Mesothelial cell of epicardium (in vitro differentiated cells): ENCODE measurements at regions not wholly inside any gene's neighbourhood (a gene's known extent, or its start where the extent isn't known, plus 50 kb on each side); places are given as distances from the start of the nearest gene placed in this dataset.
A peak's percentile ranks its signal among the peaks of the same experiment; 100 is the strongest.

Experiments
- DNase-seq, 2 experiments: peaks; one replicate each; pipeline ENCODE4 v3.0.0; 2021; ENCODE audit warnings: low spot score in 2 of 2; ENCODE audit not compliant: unreplicated experiment in 2 of 2
- H3K27ac Mint-ChIP-seq: 2 replicates; pipeline ENCODE4 v1.8.0; 2021; ENCODE audit warnings: mixed read lengths
- H3K27me3 Mint-ChIP-seq: 2 replicates; pipeline ENCODE4 v1.8.0; 2021; ENCODE audit warnings: low read depth, mixed read lengths
- H3K36me3 Mint-ChIP-seq: 2 replicates; pipeline ENCODE4 v1.8.0; 2021; ENCODE audit warnings: mixed read lengths
- H3K4me1 Mint-ChIP-seq: 2 replicates; pipeline ENCODE4 v1.8.0; 2021; ENCODE audit warnings: mixed read lengths
- H3K4me3 Mint-ChIP-seq: 2 replicates; pipeline ENCODE4 v1.8.0; 2021; ENCODE audit warnings: mild to moderate bottlenecking, moderate library complexity, mixed read lengths
- H3K9me3 Mint-ChIP-seq: 2 replicates; pipeline ENCODE4 v1.8.0; 2021; ENCODE audit warnings: mixed read lengths
- CTCF ChIP-seq: fragments of 200-600 bp; sonication (generic); IDR thresholded peaks from one replicate; pipeline ENCODE4 v1.5.0; 2021; ENCODE audit warnings: antibody characterized with exemption; ENCODE audit not compliant: unreplicated experiment

- H3K27ac Mint-ChIP-seq = peak overlapping the region; percentile 87
- peaks cover 49% of the 10 kb centered on the region for H3K4me1 Mint-ChIP-seq
- no peaks in the 10 kb centered on the region for H3K27me3 Mint-ChIP-seq
- no peak for DNase-seq
- no peak overlapping the region for H3K4me3 Mint-ChIP-seq
- TF ChIP-seq CTCF = no peak
- H3K36me3 Mint-ChIP-seq = peaks cover 7% of the 10 kb centered on the region
- peaks cover 15% of the 10 kb centered on the region for H3K9me3 Mint-ChIP-seq
These were observed 226.0 kb downstream of the DACT1 start for GRCh38 chr14:58863661-58864345.

DNA sequence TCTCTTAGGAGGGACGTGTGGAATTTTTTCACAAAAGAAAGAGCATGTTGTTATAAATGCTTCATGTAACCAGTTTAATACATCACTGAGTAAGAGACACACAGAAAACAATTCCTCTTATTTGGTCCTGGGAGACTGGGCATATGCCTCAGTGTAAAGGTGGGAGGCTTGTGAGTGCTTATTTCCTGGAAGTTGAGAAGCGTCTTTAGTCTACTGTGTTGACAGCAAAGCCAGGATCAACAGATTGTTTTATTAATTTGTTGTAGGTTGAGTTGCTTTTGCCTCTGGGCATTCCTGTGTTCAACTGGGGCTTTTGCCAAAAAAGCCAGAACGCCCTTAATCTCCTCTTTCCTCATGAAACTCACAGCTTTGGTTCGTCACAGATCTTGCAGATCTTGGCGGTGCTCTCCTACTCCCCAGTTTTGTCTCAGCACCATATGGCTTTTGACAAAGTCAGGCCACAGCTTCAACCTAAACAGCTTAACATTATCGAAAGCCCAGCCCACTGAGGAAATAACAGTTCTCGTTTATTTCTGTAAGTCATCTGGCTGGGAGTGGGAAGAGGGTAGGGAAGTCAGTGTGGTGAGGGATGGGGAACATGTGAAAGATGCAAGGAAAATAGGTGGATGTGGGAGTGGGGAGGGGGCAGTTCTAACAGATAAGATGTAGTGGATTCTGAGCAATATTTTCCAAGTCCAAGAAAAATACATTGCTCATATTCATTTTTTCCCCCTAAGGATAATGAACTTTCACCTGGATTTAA lies 227.2 kb downstream of the DACT1 start:
- Mint-ChIP-seq H3K4me1 (peaks cover 49% of the 10 kb centered on the region), H3K9me3 (peaks cover 6% of the 10 kb centered on the region), H3K27me3 (no peaks in the 10 kb centered on the region), H3K36me3 (no peaks in the 10 kb centered on the region), H3K27ac (peak overlapping the region; percentile 87), H3K4me3 (peak overlapping the region; percentile 2)
- DNase-seq = peak in 1 of 2 experiments; percentile 43
- no peak for TF ChIP-seq CTCF

DNA sequence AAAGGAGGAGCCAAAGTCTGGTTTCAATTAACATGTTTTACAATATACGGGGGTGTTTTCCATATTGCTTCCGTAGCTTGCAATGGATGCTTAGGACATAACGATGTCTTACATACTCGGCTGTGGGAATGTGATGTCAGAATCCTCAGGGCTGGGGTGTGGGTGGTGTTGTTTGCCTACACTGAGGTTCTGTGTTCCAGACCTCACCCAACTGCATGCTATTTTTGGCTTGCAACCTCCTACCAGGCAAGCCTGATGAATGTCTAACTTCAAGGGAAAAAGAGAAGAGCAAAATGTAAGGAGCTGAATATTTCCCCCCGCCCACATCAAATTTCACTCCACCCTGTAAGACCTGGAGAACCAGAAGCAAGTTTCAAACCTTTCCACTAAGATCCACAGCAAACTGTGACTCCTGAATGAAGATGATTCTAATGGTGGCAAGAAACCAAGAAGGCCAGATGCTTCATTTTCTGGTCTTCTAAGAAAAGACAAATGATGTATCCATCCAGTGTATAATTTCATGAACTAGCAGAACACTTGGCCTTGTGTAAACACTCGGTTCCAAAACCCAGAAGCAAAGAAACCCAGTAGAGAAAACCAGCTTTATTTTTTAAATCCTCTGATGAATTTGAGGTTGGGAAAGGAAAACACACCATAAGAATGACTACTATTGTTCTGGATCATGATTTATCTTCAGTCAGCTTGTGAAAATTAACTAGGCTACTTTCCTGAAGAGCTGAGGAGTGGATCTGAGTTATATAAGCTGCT lies 227.9 kb downstream of the DACT1 start:
- TF ChIP-seq CTCF = no peak
- peaks cover 49% of the 10 kb centered on the region for H3K4me1 Mint-ChIP-seq
- no peaks in the 10 kb centered on the region for H3K27me3 Mint-ChIP-seq
- peaks cover 6% of the 10 kb centered on the region for H3K9me3 Mint-ChIP-seq
- no peak overlapping the region for H3K4me3 Mint-ChIP-seq
- H3K27ac Mint-ChIP-seq = peak overlapping the region; percentile 87
- H3K36me3 Mint-ChIP-seq = no peaks in the 10 kb centered on the region
- no peak for DNase-seq

DNA sequence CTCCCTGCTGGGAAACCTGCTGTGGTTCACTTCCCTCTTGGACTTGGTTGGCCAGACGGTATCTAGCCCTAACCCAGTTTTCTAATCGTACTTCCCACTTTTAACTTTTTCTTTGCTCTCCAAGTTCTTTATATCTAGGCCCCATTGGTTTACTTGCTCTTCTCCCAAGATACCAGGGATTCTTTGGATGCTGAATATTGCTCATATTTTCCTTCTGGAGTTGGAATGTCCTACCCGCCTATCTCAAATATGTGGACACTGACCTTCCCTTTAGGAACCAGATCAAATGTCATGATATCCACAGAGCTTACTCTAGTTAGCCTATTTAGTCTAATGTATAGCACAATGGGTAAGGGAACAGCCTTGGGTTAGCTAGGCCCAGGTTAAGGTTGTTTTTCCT lies 228.6 kb downstream of the DACT1 start:
- Mint-ChIP-seq H3K36me3 (no peaks in the 10 kb centered on the region), H3K9me3 (peaks cover 3% of the 10 kb centered on the region), H3K4me3 (no peak overlapping the region), H3K4me1 (peaks cover 46% of the 10 kb centered on the region), H3K27me3 (no peaks in the 10 kb centered on the region), H3K27ac (peak overlapping the region; percentile 52)
- no peak for DNase-seq
- no peak for TF ChIP-seq CTCF

DNA sequence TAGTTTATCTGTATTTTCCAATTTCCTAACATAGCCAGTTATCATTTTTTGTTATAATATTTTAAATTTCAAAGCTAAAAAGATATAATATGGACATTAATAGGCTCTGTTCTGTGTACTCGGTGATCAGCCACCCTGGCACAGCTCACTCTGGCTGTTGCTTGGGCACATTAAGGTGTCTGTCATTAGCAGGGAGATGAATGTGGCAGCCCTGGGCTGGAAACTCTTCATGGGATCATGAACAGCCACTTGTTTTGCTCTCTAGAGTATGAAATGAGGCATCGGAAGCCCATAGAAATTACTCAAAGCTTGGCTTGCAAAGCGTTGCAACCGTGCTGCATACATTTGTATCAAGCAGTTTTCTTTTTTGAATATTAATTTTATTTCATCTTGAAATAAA lies 233.2 kb downstream of the DACT1 start:
- no peak for DNase-seq
- H3K36me3 Mint-ChIP-seq = no peaks in the 10 kb centered on the region
- no peak for TF ChIP-seq CTCF
- no peak overlapping the region for H3K4me3 Mint-ChIP-seq
- H3K4me1 Mint-ChIP-seq = peaks cover 34% of the 10 kb centered on the region
- no peaks in the 10 kb centered on the region for H3K27me3 Mint-ChIP-seq
- peaks cover 3% of the 10 kb centered on the region for H3K9me3 Mint-ChIP-seq
- no peak overlapping the region for H3K27ac Mint-ChIP-seq
